Loucy (cell line): ENCODE measurements at regions not wholly inside any gene's neighbourhood (a gene's known extent, or its start where the extent isn't known, plus 50 kb on each side); places are given as distances from the start of the nearest gene placed in this dataset.

Experiments used
- H2AFZ ChIP-seq: fragments of 200-600 bp; sonication (generic); 2 replicates; pipeline ENCODE4 v1.6.0; 2016; ENCODE audit warnings: antibody characterized with exemption, mild to moderate bottlenecking, low read length, moderate library complexity
- H3F3A ChIP-seq: fragments of 200-600 bp; 2 replicates; pipeline ENCODE4 v1.6.0; 2016; ENCODE audit warnings: antibody characterized with exemption, low read depth, mild to moderate bottlenecking
- H3K27me3 ChIP-seq: fragments of 200-600 bp; sonication (generic); 2 replicates; pipeline ENCODE4 v1.6.1; 2014; ENCODE audit warnings: low read length, mild to moderate bottlenecking; ENCODE audit not compliant: insufficient read depth, poor library complexity, severe bottlenecking
- H3K36me3 ChIP-seq: fragments of 200-600 bp; sonication (generic); 2 replicates; pipeline ENCODE4 v1.6.1; 2016; ENCODE audit warnings: low read length; ENCODE audit not compliant: insufficient read depth
- H3K4me1 ChIP-seq: fragments of 200-600 bp; sonication (generic); 2 replicates; pipeline ENCODE4 v1.5.1; 2014; ENCODE audit warnings: low read length, mild to moderate bottlenecking; ENCODE audit not compliant: insufficient read depth, poor library complexity, severe bottlenecking
- H3K4me2 ChIP-seq: fragments of 200-600 bp; sonication (generic); 2 replicates; pipeline ENCODE4 v1.6.0; 2014; ENCODE audit warnings: antibody characterized with exemption, low read length, low read depth, mild to moderate bottlenecking; ENCODE audit not compliant: poor library complexity, severe bottlenecking
- H3K4me3 ChIP-seq: fragments of 200-600 bp; sonication (generic); 2 replicates; pipeline ENCODE4 v1.5.1; 2014; ENCODE audit warnings: low read length, mild to moderate bottlenecking, mixed read lengths; ENCODE audit not compliant: poor library complexity, severe bottlenecking
- H3K79me2 ChIP-seq: fragments of 200-600 bp; sonication (generic); 2 replicates; pipeline ENCODE4 v1.6.1; 2014; ENCODE audit warnings: low read length; ENCODE audit not compliant: insufficient read depth
- H3K9ac ChIP-seq: fragments of 200-600 bp; sonication (generic); 2 replicates; pipeline ENCODE4 v1.6.0; 2014; ENCODE audit warnings: mild to moderate bottlenecking, low read depth, low read length, moderate library complexity; ENCODE audit not compliant: poor library complexity, severe bottlenecking
- H3K9me2 ChIP-seq: fragments of 200-600 bp; sonication (generic); replicated peaks from 2 replicates; pipeline ENCODE4 v1.6.1; 2016; ENCODE audit warnings: low read depth, low read length, mixed read lengths
- H3K9me3 ChIP-seq: fragments of 200-600 bp; sonication (generic); 2 replicates; pipeline ENCODE4 v1.6.1; 2014; ENCODE audit warnings: mild to moderate bottlenecking, antibody characterized with exemption, low read length, low read depth; ENCODE audit not compliant: insufficient read depth
- H4K20me1 ChIP-seq: fragments of 200-600 bp; sonication (generic); 2 replicates; pipeline ENCODE4 v1.6.0; 2014; ENCODE audit warnings: antibody characterized with exemption, low read length, mild to moderate bottlenecking; ENCODE audit not compliant: insufficient read depth, poor library complexity, severe bottlenecking
- CTCF ChIP-seq: fragments of 200-600 bp; sonication (generic); conservative IDR thresholded peaks from 2 replicates; pipeline ENCODE4 v1.5.1; 2014; ENCODE audit warnings: mild to moderate bottlenecking, antibody characterized with exemption, low read length
- EZH2phosphoT487 ChIP-seq: fragments of 200-600 bp; IDR thresholded peaks from 2 replicates; pipeline ENCODE4 v1.6.1; 2018; ENCODE audit warnings: antibody characterized with exemption, mild to moderate bottlenecking, moderate library complexity, borderline replicate concordance

GRCh38 chr18:45232061-45232460 is 383.2 kb upstream of the SLC14A2 start:
- Histone ChIP-seq H4K20me1 (no peaks in the 10 kb centered on the region), H3K4me1 (peaks cover 7% of the 10 kb centered on the region), H3K9me2 (no peaks in the 10 kb centered on the region), H3K4me2 (no peak overlapping the region), H3K79me2 (no peaks in the 10 kb centered on the region), H3K36me3 (no peaks in the 10 kb centered on the region), H2AFZ (no peak overlapping the region), H3K9me3 (no peaks in the 10 kb centered on the region), H3K9ac (no peak overlapping the region), H3F3A (no peaks in the 10 kb centered on the region), H3K27me3 (no peaks in the 10 kb centered on the region), H3K4me3 (no peak overlapping the region)
- TF ChIP-seq CTCF (no peak), EZH2phosphoT487 (no peak)

DNA sequence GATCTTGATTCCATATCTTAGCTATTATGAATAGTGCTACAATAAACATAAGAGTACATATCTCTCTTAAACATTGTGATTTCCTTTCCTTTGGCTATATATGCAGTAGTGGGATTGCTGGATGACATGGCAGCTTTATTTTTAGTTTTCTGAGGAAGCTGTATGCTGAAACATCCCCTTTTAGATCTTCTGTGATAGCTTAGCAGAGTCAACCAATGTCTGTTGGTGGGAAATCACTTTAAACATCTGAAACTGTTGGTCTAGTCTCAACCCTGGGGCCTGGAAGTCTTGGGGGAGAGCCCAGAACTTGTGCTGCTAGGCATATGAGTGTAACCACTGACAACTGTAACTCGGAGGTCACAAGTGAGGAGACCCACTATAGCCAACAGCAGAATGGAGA is 378.6 kb upstream of the SLC14A2 start:
- H3K9me2 ChIP-seq = no peaks in the 10 kb centered on the region
- no peaks in the 10 kb centered on the region for H3K36me3 ChIP-seq
- no peaks in the 10 kb centered on the region for H3K9me3 ChIP-seq
- no peak for TF ChIP-seq CTCF
- no peak for TF ChIP-seq EZH2phosphoT487
- no peak overlapping the region for H3K9ac ChIP-seq
- H3K4me2 ChIP-seq = no peak overlapping the region
- H3K4me1 ChIP-seq = no peaks in the 10 kb centered on the region
- H3K4me3 ChIP-seq = no peak overlapping the region
- H3F3A ChIP-seq = no peaks in the 10 kb centered on the region
- H2AFZ ChIP-seq = no peak overlapping the region
- no peaks in the 10 kb centered on the region for H3K79me2 ChIP-seq
- H4K20me1 ChIP-seq = no peaks in the 10 kb centered on the region
- H3K27me3 ChIP-seq = no peaks in the 10 kb centered on the region

- H3K4me2 ChIP-seq = no peak overlapping the region
- no peaks in the 10 kb centered on the region for H3K27me3 ChIP-seq
- H3K9me3 ChIP-seq = no peaks in the 10 kb centered on the region
- TF ChIP-seq CTCF (no peak), EZH2phosphoT487 (no peak)
- no peak overlapping the region for H2AFZ ChIP-seq
- H3K9me2 ChIP-seq = no peaks in the 10 kb centered on the region
- H3K4me1 ChIP-seq = no peaks in the 10 kb centered on the region
- no peaks in the 10 kb centered on the region for H4K20me1 ChIP-seq
- no peaks in the 10 kb centered on the region for H3K36me3 ChIP-seq
- H3K9ac ChIP-seq = no peak overlapping the region
- no peaks in the 10 kb centered on the region for H3K79me2 ChIP-seq
- H3K4me3 ChIP-seq = no peak overlapping the region
- H3F3A ChIP-seq = no peaks in the 10 kb centered on the region
Measured at GRCh38 chr18:45237343-45238098, 377.8 kb upstream of the SLC14A2 start.
